NOMO-1 (cell line): ENCODE measurements at regions not wholly inside any gene's neighbourhood (a gene's known extent, or its start where the extent isn't known, plus 50 kb on each side); places are given as distances from the start of the nearest gene placed in this dataset.
"Not testable (repeated sequence)": the region's sequence is repeated elsewhere in the genome, so short reads cannot be mapped to it uniquely, and the experiment has no call there.

Experiments used
- DNase-seq, 2 experiments: peaks; one replicate each; lab custom pipeline; 2025; ENCODE audit not compliant: unreplicated experiment in 2 of 2; lab: John Stamatoyannopoulos, UW

GRCh38 chr2:182477774-182478173, 50.9 kb upstream of the PDE1A start:
- DNase-seq, result no peak

- DNase-seq, result no peak
Observed at GRCh38 chr2:182481676-182482075, 54.8 kb upstream of the PDE1A start.

GRCh38 chr2:182482511-182482910, 55.7 kb upstream of the PDE1A start:
- no peak for DNase-seq

GRCh38 chr2:182496596-182496995, 69.8 kb upstream of the PDE1A start:
- DNase-seq, result no peak

GRCh38 chr2:182499706-182500470, 73.1 kb upstream of the PDE1A start:
- no peak for DNase-seq

GRCh38 chr2:182503886-182504285, 77.0 kb upstream of the PDE1A start:
- DNase-seq, result no peak

- DNase-seq, result no peak
Observed at GRCh38 chr2:182504903-182505302, 78.1 kb upstream of the PDE1A start.

- no peak for DNase-seq
Observed at GRCh38 chr2:182506606-182507005, 79.8 kb upstream of the PDE1A start.

- not testable (repeated sequence) for DNase-seq
Observed at GRCh38 chr2:182508583-182508982, 81.7 kb upstream of the PDE1A start.

- no peak for DNase-seq
Observed at GRCh38 chr2:182509216-182509615, 82.4 kb upstream of the PDE1A start.

GRCh38 chr2:182521453-182522404, 94.9 kb upstream of the PDE1A start:
- no peak for DNase-seq

GRCh38 chr2:182522405-182522896, 95.6 kb upstream of the PDE1A start:
- no peak for DNase-seq

GRCh38 chr2:182522972-182523473, 96.2 kb upstream of the PDE1A start:
- no peak for DNase-seq

GRCh38 chr2:182530636-182531035, 103.8 kb upstream of the PDE1A start:
- DNase-seq, result no peak

- peak; percentile 61 to 85 for DNase-seq
Observed at GRCh38 chr2:182540252-182540651, 113.4 kb upstream of the PDE1A start.

- DNase-seq, result peak in 1 of 2 experiments; percentile 54
Observed at GRCh38 chr2:182541268-182541667, 114.4 kb upstream of the PDE1A start.

GRCh38 chr2:182542501-182543258, 115.8 kb upstream of the PDE1A start:
- no peak for DNase-seq

- no peak for DNase-seq
Observed at GRCh38 chr2:182543741-182544525, 117.1 kb upstream of the PDE1A start.

- no peak for DNase-seq
Observed at GRCh38 chr2:182545420-182546167, 118.8 kb upstream of the PDE1A start.
